Astrocyte (in vitro differentiated cells and primary cell): ENCODE measurements at regions not wholly inside any gene's neighbourhood (a gene's known extent, or its start where the extent isn't known, plus 50 kb on each side); places are given as distances from the start of the nearest gene placed in this dataset.
A peak's percentile ranks its signal among the peaks of the same experiment; 100 is the strongest.

ENCODE experiments used
- DNase-seq: peaks from one replicate; pipeline ENCODE4 v3.0.0-alpha.2; 2010; ENCODE audit warnings: low read depth
- FAIRE-seq: peaks from 2 replicates; lab custom pipeline; 2011; peaks lifted over from hg19 to GRCh38; lab: Jason Lieb, UNC
- H2AFZ ChIP-seq: 2 replicates; pipeline ENCODE4 v1.6.0; 2012; ENCODE audit warnings: low read depth, low read length, inconsistent platforms
- H3K27ac ChIP-seq: 2 replicates; pipeline ENCODE4 v1.5.1; 2011; ENCODE audit warnings: low read depth, low read length, inconsistent platforms
- H3K27me3 ChIP-seq: 2 replicates; pipeline ENCODE4 v1.6.0; 2011; ENCODE audit warnings: low read length, inconsistent platforms; ENCODE audit not compliant: insufficient read depth
- H3K36me3 ChIP-seq: 2 replicates; pipeline ENCODE4 v1.5.1; 2011; ENCODE audit warnings: low read length, inconsistent platforms; ENCODE audit not compliant: insufficient read depth
- H3K4me1 ChIP-seq: 2 replicates; pipeline ENCODE4 v1.5.1; 2011; ENCODE audit warnings: low read length, inconsistent platforms; ENCODE audit not compliant: insufficient read depth
- H3K4me2 ChIP-seq: 2 replicates; pipeline ENCODE4 v1.6.0; 2012; ENCODE audit warnings: low read length, inconsistent platforms
- H3K4me3 ChIP-seq: 2 replicates; pipeline ENCODE4 v1.5.1; 2011; ENCODE audit warnings: low read depth, mild to moderate bottlenecking, low read length, inconsistent platforms; ENCODE audit not compliant: insufficient read depth
- H3K79me2 ChIP-seq: 2 replicates; pipeline ENCODE4 v1.6.0; 2012; ENCODE audit warnings: mild to moderate bottlenecking, low read length, inconsistent platforms; ENCODE audit not compliant: insufficient read depth
- H3K9ac ChIP-seq: 2 replicates; pipeline ENCODE4 v1.6.0; 2012; ENCODE audit warnings: mild to moderate bottlenecking, low read length, inconsistent platforms
- H3K9me3 ChIP-seq: 2 replicates; pipeline ENCODE4 v1.5.1; 2012; ENCODE audit warnings: low read depth, mild to moderate bottlenecking, low read length, inconsistent platforms; ENCODE audit not compliant: insufficient read depth
- H4K20me1 ChIP-seq: 2 replicates; pipeline ENCODE4 v1.6.0; 2012; ENCODE audit warnings: low read length, inconsistent platforms; ENCODE audit not compliant: insufficient read depth
- H3K27ac Mint-ChIP-seq: one replicate; pipeline ENCODE4 v1.8.0; 2021; ENCODE audit warnings: mild to moderate bottlenecking, mixed read lengths; ENCODE audit not compliant: unreplicated experiment
- H3K27me3 Mint-ChIP-seq: one replicate; pipeline ENCODE4 v1.8.0; 2021; ENCODE audit warnings: low read depth, mixed read lengths; ENCODE audit not compliant: unreplicated experiment
- H3K36me3 Mint-ChIP-seq: one replicate; pipeline ENCODE4 v1.8.0; 2021; ENCODE audit warnings: low read depth, mixed read lengths; ENCODE audit not compliant: unreplicated experiment
- H3K4me1 Mint-ChIP-seq: one replicate; pipeline ENCODE4 v1.8.0; 2021; ENCODE audit warnings: low read depth, mixed read lengths; ENCODE audit not compliant: unreplicated experiment
- H3K4me3 Mint-ChIP-seq: one replicate; pipeline ENCODE4 v1.8.0; 2021; ENCODE audit warnings: mild to moderate bottlenecking, moderate library complexity, mixed read lengths; ENCODE audit not compliant: unreplicated experiment
- H3K9me3 Mint-ChIP-seq: one replicate; pipeline ENCODE4 v1.8.0; 2021; ENCODE audit warnings: mild to moderate bottlenecking, mixed read lengths; ENCODE audit not compliant: unreplicated experiment
- EZH2 ChIP-seq: IDR thresholded peaks from 2 replicates; pipeline ENCODE4 v1.6.1; 2012; ENCODE audit warnings: mild to moderate bottlenecking, low read length, inconsistent platforms; ENCODE audit not compliant: insufficient read depth
- TF ChIP-seq, protein P1 (sequence below): IDR thresholded peaks from 2 replicates; pipeline ENCODE4 v1.5.1; 2011; ENCODE audit warnings: low read depth, mild to moderate bottlenecking, inconsistent platforms, low read length, moderate library complexity; ENCODE audit not compliant: insufficient read depth

DNA sequence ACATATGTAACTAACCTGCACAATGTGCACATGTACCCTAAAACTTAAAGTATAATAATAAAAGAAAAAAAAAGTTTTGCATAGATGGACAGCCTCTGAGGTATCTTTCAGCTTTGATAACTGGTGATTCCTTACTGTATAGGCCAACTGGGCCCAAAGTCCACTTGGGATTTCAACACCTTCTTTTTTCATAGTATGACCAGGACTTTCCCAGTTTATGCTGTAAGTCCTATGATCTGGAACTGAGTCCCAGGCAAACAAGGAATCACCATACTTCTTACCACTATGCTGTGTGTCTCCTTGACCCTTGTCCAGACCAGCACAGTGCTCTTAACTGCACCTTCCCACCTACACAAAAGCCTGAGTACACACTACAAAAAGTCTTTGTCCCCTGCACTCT is 205.1 kb upstream of the RBBP8 start:
- Histone ChIP-seq H3K27me3 (no peaks in the 10 kb centered on the region), H3K4me3 (no peak overlapping the region), H3K9me3 (peaks cover 3% of the 10 kb centered on the region), H3K9ac (no peak overlapping the region), H4K20me1 (no peaks in the 10 kb centered on the region), H3K4me2 (no peak overlapping the region), H2AFZ (no peak overlapping the region), H3K27ac (no peak overlapping the region), H3K36me3 (no peaks in the 10 kb centered on the region), H3K79me2 (no peaks in the 10 kb centered on the region), H3K4me1 (no peaks in the 10 kb centered on the region)
- FAIRE-seq (no peak), DNase-seq (no peak)
- Mint-ChIP-seq H3K9me3 (peaks cover 3% of the 10 kb centered on the region), H3K4me3 (no peak overlapping the region), H3K27me3 (peaks cover 4% of the 10 kb centered on the region), H3K36me3 (no peaks in the 10 kb centered on the region), H3K27ac (no peak overlapping the region), H3K4me1 (peaks cover 7% of the 10 kb centered on the region)
- no peak for TF ChIP-seq EZH2
- TF ChIP-seq, protein P1, sequence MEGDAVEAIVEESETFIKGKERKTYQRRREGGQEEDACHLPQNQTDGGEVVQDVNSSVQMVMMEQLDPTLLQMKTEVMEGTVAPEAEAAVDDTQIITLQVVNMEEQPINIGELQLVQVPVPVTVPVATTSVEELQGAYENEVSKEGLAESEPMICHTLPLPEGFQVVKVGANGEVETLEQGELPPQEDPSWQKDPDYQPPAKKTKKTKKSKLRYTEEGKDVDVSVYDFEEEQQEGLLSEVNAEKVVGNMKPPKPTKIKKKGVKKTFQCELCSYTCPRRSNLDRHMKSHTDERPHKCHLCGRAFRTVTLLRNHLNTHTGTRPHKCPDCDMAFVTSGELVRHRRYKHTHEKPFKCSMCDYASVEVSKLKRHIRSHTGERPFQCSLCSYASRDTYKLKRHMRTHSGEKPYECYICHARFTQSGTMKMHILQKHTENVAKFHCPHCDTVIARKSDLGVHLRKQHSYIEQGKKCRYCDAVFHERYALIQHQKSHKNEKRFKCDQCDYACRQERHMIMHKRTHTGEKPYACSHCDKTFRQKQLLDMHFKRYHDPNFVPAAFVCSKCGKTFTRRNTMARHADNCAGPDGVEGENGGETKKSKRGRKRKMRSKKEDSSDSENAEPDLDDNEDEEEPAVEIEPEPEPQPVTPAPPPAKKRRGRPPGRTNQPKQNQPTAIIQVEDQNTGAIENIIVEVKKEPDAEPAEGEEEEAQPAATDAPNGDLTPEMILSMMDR = no peak

DNA sequence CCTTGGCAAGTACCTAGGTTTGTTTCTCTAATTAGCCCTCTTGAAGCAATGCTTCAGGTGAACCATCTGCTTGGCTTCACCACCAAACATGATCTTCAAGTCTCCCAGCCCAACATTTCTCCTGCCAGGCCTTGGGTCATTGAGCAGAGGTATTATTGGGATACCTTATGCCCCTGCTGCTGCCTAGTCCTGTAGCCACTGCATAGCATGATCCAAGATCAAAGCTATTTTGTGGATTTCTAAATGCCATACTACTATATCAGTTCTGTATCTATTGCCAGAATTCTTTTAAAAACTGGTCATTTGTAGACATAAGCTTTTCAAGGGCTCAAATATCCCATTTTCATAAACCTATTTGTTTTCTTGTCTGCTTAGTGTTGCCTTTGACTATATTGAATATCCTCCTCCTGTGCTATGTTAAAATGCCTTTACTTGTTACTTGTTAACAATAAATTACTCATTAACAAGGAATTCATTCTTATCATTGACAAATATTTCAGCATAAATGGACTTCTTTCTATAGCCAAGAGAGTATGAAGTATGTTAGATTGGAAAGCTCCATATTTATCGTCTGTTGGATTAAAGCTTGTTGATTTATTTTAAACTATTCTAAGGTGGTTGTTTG is 204.5 kb upstream of the RBBP8 start:
- peaks cover 4% of the 10 kb centered on the region for H3K27me3 Mint-ChIP-seq
- Histone ChIP-seq H3K36me3 (no peaks in the 10 kb centered on the region), H3K9ac (no peak overlapping the region), H4K20me1 (no peaks in the 10 kb centered on the region), H3K27me3 (no peaks in the 10 kb centered on the region), H3K79me2 (no peaks in the 10 kb centered on the region), H2AFZ (no peak overlapping the region), H3K27ac (no peak overlapping the region), H3K4me3 (no peak overlapping the region), H3K4me2 (no peak overlapping the region), H3K4me1 (no peaks in the 10 kb centered on the region), H3K9me3 (peaks cover 3% of the 10 kb centered on the region)
- TF ChIP-seq, protein P1 = no peak
- no peak for TF ChIP-seq EZH2
- DNase-seq (peak; percentile 38), FAIRE-seq (no peak)
- H3K4me3 Mint-ChIP-seq = no peak overlapping the region
- peaks cover 7% of the 10 kb centered on the region for H3K4me1 Mint-ChIP-seq
- H3K9me3 Mint-ChIP-seq = peaks cover 3% of the 10 kb centered on the region
- no peaks in the 10 kb centered on the region for H3K36me3 Mint-ChIP-seq
- H3K27ac Mint-ChIP-seq = no peak overlapping the region

DNA sequence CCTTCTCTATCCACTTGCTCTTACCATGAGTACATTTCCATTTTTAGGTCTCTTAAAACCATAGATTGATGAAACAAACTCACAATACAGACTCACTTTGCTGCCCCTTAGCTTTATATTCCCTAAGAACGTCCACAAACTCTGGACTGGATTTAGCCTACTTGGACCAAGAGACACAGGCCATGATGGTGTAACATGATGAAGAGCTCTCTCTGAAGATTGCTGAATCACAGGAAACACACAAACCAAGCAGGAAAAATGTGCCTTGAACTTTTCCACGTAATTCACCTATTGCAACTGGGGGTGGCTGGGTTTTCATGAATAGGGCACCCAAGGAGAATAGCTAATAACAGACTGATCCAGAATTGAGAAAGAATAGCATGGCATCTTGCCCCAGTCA is 201.7 kb upstream of the RBBP8 start:
- peaks cover 5% of the 10 kb centered on the region for H3K9me3 Mint-ChIP-seq
- no peak overlapping the region for H3K4me3 ChIP-seq
- no peak overlapping the region for H3K27ac ChIP-seq

More for the DNA sequence above, 201.7 kb upstream of the RBBP8 start:
- Histone ChIP-seq H3K9me3 (no peaks in the 10 kb centered on the region), H3K79me2 (no peaks in the 10 kb centered on the region), H3K36me3 (no peaks in the 10 kb centered on the region), H3K9ac (no peak overlapping the region), H3K27me3 (no peaks in the 10 kb centered on the region), H3K4me1 (no peaks in the 10 kb centered on the region), H3K4me2 (no peak overlapping the region), H2AFZ (no peak overlapping the region), H4K20me1 (no peaks in the 10 kb centered on the region)
- H3K36me3 Mint-ChIP-seq = no peaks in the 10 kb centered on the region
- no peak overlapping the region for H3K27ac Mint-ChIP-seq
- FAIRE-seq = no peak
- H3K4me1 Mint-ChIP-seq = peaks cover 7% of the 10 kb centered on the region
- TF ChIP-seq, protein P1 = no peak
- no peak for TF ChIP-seq EZH2
- no peak for DNase-seq
- no peak overlapping the region for H3K4me3 Mint-ChIP-seq
- H3K27me3 Mint-ChIP-seq = peaks cover 4% of the 10 kb centered on the region
